Esophagus squamous epithelium (tissue), 4 donors: ENCODE measurements at regions not wholly inside any gene's neighbourhood (a gene's known extent, or its start where the extent isn't known, plus 50 kb on each side); places are given as distances from the start of the nearest gene placed in this dataset.

ENCODE experiments used
- POLR2A ChIP-seq, 4 donors: fragments of 450-650 bp; IDR thresholded peaks; one replicate each; pipeline ENCODE4 v1.6.1; 2017; ENCODE audit warnings: antibody characterized with exemption in 4 of 4, mild to moderate bottlenecking in 4 of 4, moderate library complexity in 3 of 4
- TF ChIP-seq, protein P1 (sequence below), 6 experiments: fragments of 450-650 bp in 4 of 6; fragments of 200-600 bp in 2 of 6; sonication (generic) in 2 of 6; IDR thresholded peaks; one replicate each; pipeline ENCODE4 v1.5.1; 2016 to 2019; ENCODE audit warnings: antibody characterized with exemption in 6 of 6, mild to moderate bottlenecking in 4 of 6, moderate library complexity in 4 of 6

DNA sequence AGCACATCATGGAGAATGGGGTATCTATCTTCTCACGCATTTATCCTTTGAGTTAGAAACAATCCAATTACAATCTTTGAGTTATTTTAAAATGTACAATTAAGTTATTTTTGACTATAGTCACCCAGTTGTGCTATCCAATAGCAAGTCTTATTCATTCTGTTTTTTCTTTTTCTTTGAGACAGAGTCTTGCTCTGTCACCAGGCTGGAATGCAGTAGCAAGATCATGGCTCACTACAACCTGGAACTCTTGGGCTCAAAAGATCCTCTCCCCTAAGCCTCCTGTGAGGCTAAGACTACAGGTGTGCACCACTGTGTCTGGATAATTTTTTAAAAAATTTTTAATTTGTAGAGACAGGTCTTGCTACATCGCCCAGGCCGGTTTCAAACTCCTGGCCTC is 201.5 kb upstream of the ZNF217 start:
- TF ChIP-seq, protein P1, sequence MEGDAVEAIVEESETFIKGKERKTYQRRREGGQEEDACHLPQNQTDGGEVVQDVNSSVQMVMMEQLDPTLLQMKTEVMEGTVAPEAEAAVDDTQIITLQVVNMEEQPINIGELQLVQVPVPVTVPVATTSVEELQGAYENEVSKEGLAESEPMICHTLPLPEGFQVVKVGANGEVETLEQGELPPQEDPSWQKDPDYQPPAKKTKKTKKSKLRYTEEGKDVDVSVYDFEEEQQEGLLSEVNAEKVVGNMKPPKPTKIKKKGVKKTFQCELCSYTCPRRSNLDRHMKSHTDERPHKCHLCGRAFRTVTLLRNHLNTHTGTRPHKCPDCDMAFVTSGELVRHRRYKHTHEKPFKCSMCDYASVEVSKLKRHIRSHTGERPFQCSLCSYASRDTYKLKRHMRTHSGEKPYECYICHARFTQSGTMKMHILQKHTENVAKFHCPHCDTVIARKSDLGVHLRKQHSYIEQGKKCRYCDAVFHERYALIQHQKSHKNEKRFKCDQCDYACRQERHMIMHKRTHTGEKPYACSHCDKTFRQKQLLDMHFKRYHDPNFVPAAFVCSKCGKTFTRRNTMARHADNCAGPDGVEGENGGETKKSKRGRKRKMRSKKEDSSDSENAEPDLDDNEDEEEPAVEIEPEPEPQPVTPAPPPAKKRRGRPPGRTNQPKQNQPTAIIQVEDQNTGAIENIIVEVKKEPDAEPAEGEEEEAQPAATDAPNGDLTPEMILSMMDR (IDR thresholded peaks at IDR 0.05) = no peak
- no peak for TF ChIP-seq POLR2A (IDR thresholded peaks at IDR 0.05)
